C4-2B (cell line): ENCODE measurements at regions not wholly inside any gene's neighbourhood (a gene's known extent, or its start where the extent isn't known, plus 50 kb on each side); places are given as distances from the start of the nearest gene placed in this dataset.

Experiments used
- ZFX ChIP-seq: fragments of 450-650 bp; IDR thresholded peaks from 2 replicates; pipeline ENCODE4 v1.6.1; 2017
- TF ChIP-seq, protein P1 (sequence below): fragments of 450-650 bp; conservative IDR thresholded peaks from 2 replicates; pipeline ENCODE4 v1.5.1; 2017; ENCODE audit warnings: mild to moderate bottlenecking

DNA sequence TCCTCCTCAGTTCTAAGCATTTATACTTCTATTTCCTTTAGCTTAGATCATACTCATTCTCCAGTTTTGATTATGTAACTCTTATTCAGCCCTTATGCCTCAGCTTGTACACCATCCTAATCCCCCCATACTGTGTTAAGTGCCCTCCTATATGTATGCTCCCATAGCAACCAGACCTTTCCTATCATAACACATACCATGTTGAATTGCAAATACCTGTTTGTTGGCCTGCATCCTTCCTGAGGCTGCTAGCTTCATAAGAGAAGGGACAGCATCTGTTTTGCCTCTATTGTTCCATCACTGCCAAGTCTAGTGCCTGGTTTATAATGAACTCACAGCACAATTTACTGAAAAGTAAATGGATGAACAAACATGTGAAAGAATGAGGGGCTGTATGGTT, 443.7 kb downstream of the CENPC start:
- TF ChIP-seq, protein P1, sequence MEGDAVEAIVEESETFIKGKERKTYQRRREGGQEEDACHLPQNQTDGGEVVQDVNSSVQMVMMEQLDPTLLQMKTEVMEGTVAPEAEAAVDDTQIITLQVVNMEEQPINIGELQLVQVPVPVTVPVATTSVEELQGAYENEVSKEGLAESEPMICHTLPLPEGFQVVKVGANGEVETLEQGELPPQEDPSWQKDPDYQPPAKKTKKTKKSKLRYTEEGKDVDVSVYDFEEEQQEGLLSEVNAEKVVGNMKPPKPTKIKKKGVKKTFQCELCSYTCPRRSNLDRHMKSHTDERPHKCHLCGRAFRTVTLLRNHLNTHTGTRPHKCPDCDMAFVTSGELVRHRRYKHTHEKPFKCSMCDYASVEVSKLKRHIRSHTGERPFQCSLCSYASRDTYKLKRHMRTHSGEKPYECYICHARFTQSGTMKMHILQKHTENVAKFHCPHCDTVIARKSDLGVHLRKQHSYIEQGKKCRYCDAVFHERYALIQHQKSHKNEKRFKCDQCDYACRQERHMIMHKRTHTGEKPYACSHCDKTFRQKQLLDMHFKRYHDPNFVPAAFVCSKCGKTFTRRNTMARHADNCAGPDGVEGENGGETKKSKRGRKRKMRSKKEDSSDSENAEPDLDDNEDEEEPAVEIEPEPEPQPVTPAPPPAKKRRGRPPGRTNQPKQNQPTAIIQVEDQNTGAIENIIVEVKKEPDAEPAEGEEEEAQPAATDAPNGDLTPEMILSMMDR, result no peak
- TF ChIP-seq ZFX, result no peak
